NCI-H1417 treated with DMSO at 0.1 percent for 48 hours (cell line): ENCODE measurements at regions not wholly inside any gene's neighbourhood (a gene's known extent, or its start where the extent isn't known, plus 50 kb on each side); places are given as distances from the start of the nearest gene placed in this dataset.

Experiments
- DNase-seq: peaks from one replicate; lab custom pipeline; 2025; lab: John Stamatoyannopoulos, UW

DNA sequence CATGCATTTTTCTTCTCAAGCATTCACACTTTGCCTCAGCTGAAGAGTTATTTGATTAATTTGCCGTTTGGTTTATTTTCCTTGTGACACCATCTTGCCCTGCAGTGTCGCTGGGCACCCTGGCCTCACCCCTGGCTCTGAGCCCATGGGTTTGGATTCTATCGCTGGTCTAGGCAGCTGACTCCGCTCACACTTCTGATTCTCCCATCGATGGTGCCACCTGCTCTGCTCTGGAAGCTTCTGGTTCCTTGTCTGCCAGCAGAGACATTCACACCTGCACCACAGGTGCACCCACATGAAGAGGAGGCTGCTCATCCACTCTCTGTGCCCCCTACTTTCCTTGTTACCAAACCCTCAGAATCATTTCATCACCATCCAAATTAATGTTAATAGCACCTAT, 291.6 kb upstream of the CDH4 start:
- DNase-seq: no peak

DNA sequence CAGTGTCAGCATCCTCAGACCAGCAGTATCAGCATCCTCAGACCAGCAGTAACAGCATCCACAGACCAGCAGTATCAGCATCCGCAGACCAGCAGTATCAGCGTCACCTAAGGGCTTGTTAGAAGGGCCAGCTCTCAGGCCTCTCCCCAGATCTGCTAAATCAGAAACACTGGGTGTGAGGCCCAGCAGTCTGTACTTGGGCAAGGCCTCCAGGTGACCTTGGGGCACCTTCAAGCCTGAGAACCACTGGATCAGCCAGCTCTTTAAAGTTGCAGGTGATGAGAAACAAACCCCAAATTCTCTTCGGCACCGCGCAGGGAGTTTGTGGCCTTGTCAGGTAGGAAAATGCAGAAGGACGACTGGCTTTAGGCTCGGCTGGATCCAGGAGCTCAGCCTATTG, 290.5 kb upstream of the CDH4 start:
- DNase-seq: no peak

DNA sequence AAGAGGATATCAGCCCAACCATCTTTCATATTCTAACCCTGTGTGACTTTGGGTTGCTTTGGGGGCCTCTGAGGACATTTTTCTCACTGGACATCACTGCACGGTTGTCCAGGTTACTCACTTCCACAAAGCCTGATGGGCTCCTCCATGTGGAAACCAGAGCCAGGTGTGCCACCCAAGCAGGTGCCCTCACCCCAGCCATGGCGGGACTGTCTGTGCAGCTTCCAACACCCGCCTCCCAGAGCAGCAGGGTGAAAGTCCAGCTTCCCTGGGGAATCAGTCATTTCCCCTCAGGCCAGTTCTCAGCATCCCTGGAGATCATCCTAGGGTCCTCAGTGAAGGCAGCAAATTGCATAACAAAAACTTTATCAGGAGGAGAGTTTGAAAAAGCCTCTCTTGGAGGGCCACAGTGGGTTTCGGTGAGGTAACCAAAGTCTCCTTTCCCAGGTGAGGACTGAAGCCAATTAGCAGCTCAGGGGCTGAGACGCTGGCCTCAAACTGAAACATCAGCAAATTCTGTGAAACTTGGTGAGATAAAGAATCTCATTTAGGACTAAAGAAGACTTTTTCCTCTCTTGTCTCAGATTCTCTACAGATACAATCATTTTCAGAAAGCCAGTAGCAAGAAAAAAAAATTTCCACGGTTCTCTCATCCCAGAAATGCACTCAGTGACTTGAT, 289.6 kb upstream of the CDH4 start:
- no peak for DNase-seq

DNA sequence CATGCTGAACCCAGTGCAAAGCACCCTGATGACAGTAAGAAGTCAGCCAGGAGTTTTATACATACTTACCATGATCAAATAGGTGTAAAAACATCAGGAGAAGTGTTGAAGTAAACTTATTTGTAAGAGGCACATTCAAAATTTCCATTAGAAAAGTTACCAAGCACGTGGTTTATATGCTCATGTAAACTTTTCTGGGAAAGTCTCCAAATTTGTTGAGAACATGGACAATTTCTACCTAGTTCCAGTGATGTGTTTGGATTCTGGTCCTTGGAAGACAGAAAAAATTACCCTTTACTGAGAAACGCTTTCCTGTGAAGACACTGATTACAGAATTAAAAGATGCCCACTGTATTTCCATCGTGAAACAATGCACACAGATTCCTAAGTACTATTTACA, 288.9 kb upstream of the CDH4 start:
- DNase-seq: no peak

DNA sequence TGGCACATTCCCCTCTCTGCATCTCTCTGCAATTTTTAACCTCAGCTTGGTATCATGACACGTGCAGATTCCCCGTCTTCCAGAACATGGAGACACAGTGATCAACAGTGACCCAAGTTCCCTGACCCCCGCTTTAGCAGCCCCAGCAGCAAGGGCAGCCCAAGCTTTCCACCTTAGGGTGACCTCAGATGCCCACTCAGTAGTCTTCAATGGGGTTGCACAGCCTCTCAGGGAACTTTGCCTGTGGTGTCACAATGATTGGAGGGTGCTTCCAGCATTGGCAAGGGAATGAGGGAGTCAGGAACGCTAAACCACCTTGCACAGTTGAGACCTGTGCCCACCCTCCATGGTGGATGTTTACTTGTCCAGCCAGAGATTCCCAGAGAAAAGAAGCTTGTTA, 287.1 kb upstream of the CDH4 start:
- DNase-seq: no peak

DNA sequence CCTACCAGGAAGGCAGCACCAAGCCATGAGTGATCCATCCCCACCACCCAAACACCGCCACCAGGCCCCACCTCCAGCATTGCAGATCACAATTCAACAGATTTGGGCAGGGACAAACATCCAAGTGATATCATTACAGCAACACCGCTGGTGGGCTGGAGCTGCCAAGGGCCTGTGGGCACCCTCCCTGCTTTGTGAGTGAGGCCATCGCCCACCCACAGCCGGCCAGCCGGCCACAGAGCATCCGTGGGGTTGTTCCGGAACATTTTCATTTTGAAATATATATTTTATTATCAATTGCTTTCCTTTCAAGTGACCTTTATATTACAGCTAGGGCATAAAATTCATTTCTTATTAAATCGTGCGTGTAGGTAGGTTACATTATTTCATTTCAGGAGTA, 286.0 kb upstream of the CDH4 start:
- DNase-seq: no peak

DNA sequence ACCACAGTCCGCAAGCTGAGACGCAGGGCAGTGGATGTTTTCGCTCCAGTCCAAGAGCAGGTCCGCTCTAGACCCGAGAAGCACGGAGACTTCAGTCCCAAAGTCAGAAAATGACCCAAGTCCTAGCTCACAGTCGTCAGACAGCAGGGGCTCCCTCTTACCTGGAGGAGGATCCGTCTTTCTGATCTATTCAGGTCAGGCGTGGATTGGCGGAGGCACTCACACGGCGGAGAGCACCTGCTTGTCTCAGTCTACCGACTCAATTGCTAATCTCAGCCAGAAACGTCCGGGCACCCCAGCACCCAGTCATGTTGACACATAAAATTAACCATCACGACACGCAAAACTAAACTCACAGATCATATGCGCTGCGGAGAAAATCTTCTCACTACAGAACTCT, 285.3 kb upstream of the CDH4 start:
- DNase-seq: no peak

DNA sequence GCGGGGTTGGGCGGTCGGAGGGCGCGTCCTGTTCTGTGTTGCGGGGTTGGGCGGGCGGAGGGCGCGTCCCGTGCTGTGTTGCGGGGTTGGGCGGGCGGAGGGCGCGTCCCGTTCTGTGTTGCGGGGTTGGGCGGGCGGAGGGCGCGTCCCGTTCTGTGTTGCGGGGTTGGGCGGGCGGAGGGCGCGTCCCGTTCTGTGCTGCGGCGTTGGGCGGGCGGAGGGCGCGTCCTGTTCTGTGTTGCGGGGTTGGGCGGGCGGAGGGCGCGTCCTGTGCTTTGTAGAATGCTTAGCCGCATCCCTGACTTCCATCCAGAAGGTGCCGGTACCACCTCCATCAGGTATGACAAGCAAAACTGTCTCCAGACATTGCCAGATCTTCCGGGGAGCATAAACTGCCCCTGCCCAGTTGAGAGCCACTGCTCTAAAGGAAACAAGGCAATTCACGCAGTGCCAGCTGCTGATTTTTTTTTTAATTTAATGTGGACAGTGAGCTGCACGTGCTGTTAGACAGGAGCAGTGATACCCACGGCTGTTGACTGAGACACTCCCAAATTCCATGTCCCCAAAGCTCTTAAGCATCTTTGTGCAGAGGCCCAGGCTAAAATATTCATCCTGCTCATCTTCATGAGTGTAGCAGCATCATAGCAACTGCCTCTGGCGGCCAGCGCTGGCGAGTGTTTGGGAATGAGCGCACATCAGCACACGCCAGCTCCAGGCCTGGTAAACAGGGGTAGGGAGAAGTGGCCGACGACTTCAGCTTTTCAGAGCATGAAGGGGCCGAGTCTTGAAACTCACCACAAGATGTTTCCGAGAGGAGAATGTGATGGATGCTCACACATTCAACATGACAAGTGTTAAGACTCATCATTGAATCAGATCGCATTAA, 284.4 kb upstream of the CDH4 start:
- no peak for DNase-seq

DNA sequence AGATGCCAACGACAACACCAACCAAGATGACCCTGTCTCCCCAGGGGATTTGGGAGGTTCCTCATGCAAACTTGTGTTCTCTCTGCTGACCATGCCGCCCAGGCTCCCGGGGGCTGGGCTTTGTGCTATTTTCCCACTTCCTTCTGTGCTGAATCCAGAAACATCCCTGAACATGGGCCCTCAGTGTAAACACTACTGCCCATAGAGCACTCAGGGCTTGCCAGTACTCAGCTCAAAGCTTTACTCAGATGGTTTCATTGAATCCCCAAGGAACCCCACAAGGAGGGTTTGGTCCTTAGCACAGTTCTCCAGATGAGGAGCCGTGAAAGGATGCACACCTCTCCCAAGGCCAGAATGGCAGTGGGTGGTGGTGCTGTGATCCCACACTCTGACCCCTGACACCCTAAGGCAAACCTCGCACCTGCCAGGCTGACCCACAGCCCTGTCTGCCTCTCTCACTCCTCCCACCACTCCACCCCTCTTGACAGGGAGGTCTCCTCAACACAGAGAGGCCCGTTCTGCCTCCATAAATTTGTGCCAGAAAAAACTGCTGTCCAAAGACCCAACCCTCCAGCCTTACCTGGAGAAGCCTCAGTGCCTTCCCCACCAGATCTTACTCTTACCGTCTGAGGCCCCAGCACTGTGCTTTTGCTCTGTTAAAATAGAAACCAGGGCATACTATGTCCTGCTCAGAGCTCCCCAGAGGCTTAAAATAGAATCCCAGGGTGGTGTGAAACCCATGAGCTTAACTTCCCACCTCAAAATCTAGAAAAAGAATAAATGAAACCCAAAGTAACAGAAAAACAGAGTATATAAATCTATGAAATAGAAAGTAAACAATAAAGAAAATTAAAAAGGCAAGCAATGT, 283.0 kb upstream of the CDH4 start:
- DNase-seq: no peak

DNA sequence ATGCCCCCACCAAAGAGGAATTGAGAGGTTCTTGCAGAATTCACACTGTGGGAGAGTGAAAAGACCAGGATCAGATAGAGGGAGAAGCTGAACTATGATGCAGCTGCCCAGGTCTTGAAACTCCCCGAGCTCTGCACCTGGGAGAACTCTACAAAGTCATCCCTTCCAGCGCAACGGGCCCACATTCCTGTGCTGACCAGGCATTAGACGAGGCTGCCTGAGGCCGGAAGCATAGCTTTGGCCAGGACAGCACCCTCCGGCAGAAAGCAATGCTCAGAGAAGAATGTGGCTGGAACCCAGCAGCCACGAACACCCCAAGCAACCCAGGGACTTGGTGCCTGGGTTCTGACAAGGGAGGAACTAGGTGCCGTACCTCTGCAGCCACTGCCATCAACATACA, 281.5 kb upstream of the CDH4 start:
- DNase-seq: no peak

DNA sequence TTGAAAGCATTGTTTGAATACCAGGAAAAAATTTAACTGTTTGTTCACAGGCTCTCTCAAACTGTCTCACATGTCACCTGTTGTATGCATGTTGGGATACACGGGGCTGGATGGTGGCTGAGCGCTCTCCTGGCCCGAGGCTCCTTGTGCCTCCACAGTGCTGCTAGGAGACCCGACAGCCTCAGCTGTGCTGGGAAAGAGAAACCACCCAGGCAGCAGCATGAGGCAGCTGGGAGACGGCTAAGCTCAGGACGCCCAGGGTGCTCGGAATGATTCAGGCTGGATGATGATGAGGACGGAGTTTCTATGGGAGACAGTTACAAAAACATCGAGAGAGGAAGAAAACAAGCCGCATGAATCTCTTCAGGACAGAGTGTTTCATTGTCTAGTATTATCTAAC, 278.0 kb upstream of the CDH4 start:
- no peak for DNase-seq

DNA sequence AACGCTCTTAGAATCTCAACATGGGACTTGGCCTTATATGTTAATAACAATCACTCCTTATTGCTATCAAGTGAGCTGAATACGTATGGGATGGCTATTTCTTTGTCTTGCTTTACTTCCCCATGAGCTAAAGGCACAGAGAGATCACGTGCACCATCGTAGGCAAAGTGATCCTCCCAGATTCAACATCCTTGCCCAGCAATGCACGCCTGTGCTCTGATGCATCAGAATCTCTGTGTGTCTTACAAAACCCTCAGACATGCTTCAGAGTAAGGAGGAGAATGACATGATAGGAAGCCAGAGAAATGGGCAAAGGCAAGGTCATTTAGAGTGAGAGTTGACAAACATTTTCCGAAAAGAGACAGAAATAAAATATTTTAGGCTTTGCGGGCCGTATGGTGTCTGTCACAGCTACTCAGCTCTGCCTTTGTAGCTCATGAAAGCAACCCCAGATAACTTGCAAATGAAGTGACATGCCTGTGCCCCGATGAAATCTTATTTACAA, 277.6 kb upstream of the CDH4 start:
- no peak for DNase-seq

DNA sequence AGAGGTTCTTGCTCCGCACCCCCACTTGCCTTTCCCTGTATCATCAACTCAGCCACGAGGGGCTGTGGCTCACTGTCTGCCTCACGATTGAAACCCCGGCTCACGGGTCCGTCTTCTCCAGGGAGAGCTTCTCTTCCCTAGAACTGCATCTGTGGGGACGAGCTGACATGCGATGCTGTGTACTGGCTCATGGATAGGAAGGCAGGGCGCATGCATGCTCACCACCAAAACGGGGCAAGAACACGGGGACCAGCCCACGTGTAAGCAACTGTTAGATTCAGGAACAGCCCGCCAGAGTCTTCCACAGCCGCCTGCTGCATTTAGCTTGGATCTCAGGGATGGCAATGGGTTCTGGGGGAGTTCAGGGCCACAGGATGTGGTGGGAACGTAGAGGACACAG, 275.9 kb upstream of the CDH4 start:
- no peak for DNase-seq

DNA sequence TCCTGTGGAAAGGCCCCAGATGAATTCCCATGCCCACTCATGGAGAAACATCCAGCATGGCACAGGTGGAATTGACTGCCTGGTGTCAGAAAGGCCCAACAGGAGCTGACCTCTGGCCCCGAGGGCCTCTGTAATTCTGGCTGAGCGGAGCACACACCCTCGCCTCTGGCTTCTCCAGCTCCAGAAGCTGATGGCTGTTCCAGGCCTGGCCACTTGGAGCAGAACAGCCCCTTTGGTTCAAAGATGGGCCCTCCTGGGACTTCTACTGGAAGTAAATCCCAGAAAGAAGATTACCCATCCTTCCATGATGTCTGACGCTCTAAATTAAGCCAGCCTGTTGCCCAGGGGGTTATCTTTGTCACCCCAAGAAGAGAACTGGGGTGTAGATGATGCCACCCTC, 275.1 kb upstream of the CDH4 start:
- DNase-seq: no peak

DNA sequence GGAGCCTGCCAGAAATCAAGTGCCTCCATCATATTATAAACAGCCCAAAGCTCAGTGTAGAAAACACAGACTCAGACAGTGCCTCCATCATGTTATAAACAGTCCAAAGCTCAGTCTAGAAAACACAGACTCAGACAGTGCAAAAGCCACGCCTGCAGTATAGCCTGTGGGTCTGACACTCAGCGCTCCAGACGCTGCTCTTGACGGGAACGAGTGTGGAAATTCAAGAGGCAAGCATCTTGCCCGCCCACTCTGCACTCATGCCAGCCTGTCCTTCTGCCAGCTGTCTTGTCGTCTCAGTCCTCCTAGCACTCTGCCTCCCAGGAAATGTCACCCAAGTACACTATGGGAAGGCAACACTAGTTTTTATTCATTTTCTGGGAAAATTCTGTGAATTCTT, 274.2 kb upstream of the CDH4 start:
- DNase-seq: no peak

DNA sequence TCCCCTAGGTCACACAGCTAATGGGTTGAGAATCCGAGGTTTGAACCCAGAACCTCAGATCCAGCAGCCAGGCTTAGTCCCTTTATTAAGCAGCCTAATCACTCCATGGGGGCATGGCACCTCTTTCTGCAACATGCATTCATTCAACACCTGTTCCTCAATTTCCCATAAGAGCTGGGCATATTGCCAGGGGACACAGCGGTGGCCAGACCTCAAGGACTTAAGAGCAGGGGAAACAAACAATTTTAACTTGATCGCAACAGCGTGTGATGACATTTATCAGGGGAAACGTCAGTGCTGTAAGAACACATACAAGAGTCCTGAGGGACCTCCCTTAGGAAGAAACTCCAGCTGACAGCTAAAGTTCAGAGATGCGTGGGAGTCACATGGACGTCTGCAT, 267.4 kb upstream of the CDH4 start:
- peak; percentile 85 for DNase-seq

DNA sequence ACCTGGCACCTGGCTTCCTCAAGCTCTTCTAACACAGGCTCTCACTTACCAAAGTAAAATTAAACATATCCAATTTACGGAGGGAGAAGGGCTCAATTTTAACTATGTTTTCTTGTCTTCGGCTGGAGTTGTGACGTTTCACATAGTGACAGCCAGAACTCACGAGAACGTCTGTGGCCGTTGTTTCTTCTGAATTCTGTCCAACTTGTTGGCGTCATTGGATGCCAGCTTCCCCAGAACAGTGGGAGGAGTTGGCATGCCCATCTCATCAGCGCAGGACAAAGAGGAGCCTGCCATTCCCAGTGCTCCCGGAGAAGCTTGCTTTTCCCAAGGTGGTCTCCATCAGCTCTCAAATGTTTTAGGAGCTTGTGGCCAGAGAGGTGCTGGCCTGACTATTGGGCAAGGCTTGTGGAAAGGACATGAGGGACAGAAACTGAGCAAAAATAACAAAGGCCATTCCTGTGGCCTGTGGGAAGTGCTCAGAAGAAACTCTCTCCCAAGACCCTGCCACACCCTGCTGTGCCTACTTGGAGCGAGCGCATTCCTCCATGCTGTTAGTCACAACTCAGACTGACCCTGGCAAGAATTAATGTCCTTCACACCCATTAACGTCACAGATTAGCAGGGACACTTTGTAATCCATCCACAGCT, 265.4 kb upstream of the CDH4 start:
- DNase-seq: no peak

DNA sequence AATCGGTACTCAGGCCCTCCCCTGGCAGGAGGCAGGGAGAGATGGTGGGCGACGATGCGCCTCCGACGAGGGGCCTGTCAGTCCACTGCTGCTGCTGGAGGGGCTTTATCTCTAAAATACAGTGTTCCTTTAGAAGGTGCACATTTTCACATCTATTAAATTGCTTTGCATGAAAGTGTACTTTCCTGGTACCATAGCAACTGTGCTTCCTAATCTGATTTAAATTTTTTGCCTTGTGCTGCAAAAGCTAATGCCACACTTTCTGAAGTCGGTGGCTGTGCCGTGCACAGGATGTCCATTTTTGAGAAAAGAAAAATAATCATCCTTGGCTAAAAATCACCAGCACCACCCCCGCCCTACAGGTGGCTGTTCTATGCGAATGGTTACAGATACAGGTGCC, 262.0 kb upstream of the CDH4 start:
- no peak for DNase-seq

DNA sequence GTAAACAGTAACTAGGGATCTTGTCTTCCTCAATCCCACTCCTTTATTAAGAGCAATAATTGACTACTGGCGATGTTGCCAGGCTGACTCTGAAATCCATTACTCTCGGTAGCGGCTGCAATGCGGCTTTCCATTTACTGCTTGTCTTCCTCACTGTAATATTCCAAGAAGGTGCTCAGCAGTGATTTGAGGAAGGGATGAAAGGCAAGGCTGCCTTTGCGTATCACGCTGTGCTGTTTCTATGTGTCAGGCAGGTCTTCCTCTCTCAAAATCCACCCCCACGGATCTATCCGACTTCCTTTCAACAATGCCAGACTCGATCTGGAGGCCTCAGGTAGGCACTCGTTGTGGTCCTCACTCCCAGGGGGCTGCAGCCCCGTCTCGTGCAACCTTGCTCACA, 261.4 kb upstream of the CDH4 start:
- no peak for DNase-seq

DNA sequence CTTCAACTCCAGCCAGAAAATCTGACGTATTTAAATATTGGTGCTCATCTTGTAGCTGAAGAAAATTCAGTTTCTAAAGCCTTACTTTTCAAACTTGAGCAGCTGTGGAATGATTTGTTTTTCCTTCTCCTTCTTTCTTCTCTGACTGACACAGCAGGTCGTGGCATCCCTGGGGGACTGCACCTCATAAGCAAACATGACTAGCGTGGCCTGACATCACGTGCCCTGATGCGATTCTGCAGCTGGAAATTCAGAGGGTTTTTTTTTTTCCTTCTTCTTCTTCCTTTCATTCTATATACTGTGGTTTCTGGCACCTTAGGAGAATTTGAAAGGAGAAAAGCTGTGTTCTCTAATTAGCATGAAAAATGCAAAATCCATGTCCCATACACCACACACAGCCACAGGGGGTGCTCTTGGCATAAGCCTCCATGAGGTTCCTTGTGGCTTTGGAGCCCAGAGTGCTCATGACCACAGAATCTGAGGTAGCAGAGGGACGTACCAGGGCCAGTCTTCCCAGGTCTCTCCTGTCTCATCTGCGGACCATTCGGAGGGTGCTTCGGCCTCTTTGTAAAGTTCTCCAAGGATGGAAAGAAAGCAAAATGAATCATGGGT, 258.5 kb upstream of the CDH4 start:
- no peak for DNase-seq

DNA sequence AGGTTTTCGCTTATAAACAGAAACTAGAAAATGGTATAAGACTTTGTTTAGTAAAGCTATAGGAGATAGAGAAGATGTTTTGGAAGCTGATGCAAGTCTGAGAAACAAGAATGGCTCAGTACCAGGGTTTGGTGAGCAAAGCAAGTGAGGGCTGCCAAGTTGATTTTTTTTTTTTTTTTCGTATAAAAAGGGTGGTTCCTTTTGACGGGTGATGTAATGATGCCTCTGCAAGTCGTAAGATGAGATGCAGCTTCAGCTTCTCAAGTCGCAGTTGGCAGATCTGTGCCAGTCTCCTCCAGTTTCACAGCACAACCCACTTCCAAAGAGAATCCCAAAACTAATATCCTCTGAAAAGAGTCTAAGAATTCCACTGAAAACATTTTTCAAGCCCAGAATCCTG, 252.8 kb upstream of the CDH4 start:
- no peak for DNase-seq

DNA sequence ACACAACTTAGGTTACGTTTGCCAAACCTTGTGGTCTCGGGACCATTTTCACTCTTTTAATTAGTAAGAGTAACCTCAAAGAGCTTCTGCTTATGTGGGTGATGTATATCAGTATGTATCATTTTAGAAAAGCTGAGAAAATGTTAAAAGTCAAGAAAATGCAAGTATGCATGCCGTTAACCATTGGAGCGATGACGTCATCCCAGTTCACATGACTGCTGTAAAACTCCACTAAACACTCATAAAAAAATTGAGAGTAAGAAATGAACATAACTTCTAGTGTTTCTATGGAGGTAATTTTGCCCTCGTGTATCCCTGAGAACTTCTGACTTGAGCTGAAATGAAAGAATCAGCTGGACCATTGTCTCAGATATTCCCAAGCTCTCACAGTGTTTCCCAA, 250.0 kb upstream of the CDH4 start:
- no peak for DNase-seq
